ENCODE measurements at regions not wholly inside any gene's neighbourhood (a gene's known extent, or its start where the extent isn't known, plus 50 kb on each side); places are given as distances from the start of the nearest gene placed in this dataset.
"Not testable (repeated sequence)": the region's sequence is repeated elsewhere in the genome, so short reads cannot be mapped to it uniquely, and the experiment has no call there.

- H3K27me3 ChIP-seq (replicated peaks; ENCODE audit: control insufficient read depth, insufficient read depth, low read length, poor library complexity, severe bottlenecking); DNase-seq: not testable (repeated sequence)
Observed at GRCh38 chr10:22129612-22130011, 88.2 kb downstream of the EBLN1 start.

DNA sequence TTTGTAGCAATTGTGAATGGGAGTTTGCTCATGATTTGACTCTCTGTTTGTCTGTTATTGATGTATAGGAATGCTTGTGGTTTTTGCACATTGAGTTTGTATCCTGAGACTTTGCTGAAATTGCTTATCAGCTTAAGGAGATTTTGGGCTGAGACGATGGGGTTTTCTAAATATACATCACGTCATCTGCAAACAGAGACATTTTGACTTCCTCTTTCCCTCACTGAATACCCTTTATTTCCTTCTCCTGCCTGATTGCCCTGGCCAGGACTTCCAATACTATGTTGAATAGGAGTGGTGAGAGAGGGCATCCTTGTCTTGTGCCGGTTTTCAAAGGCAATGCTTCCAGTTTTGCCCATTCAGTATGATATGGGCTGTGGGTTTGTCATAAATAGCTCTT is 96.6 kb downstream of the EBLN1 start:
- H3K4me1 ChIP-seq (ENCODE audit: control insufficient read depth, insufficient read depth, low read length, poor library complexity, severe bottlenecking); H3K9me3 ChIP-seq (ENCODE audit: control insufficient read depth, low read length); H3K36me3 ChIP-seq (ENCODE audit: control insufficient read depth, insufficient read depth, low read length); H3K27ac ChIP-seq (ENCODE audit: insufficient read depth, low read length, poor library complexity, severe bottlenecking); DNase-seq; H3K4me3 ChIP-seq (ENCODE audit: insufficient read depth, low read depth, low read length, poor library complexity, severe bottlenecking); H3K27me3 ChIP-seq (replicated peaks; ENCODE audit: control insufficient read depth, insufficient read depth, low read length, poor library complexity, severe bottlenecking): not testable (repeated sequence)

More at GRCh38 chr10:22129612-22130011, 88.2 kb downstream of the EBLN1 start:
- H3K27ac ChIP-seq (ENCODE audit: insufficient read depth, low read length, poor library complexity, severe bottlenecking); H3K4me1 ChIP-seq (ENCODE audit: control insufficient read depth, insufficient read depth, low read length, poor library complexity, severe bottlenecking); H3K9me3 ChIP-seq (ENCODE audit: control insufficient read depth, low read length); H3K36me3 ChIP-seq (ENCODE audit: control insufficient read depth, insufficient read depth, low read length); H3K4me3 ChIP-seq (ENCODE audit: insufficient read depth, low read depth, low read length, poor library complexity, severe bottlenecking): not testable (repeated sequence)

DNA sequence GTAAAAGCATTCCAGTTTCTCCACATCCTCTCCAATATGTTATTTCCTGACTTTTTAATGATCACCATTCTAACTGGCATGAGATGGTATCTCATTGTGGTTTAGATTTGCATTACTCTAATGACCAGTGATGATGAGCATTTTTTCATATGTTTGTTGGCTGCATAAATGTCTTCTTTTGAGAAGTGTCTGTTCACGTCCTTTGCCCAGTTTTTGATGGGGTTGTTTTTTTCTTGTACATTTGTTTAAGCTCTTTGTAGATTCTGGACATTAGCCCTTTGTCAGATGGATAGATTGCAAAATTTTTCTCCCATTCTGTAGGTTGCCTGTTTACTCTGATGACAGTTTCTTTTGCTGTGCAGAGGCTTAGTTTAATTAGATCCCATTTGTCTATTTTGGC is 97.7 kb downstream of the EBLN1 start:
- not testable (repeated sequence) for H3K4me3 ChIP-seq (ENCODE audit: insufficient read depth, low read depth, low read length, poor library complexity, severe bottlenecking); H3K9me3 ChIP-seq (ENCODE audit: control insufficient read depth, low read length); H3K27me3 ChIP-seq (replicated peaks; ENCODE audit: control insufficient read depth, insufficient read depth, low read length, poor library complexity, severe bottlenecking); H3K36me3 ChIP-seq (ENCODE audit: control insufficient read depth, insufficient read depth, low read length); H3K27ac ChIP-seq (ENCODE audit: insufficient read depth, low read length, poor library complexity, severe bottlenecking); DNase-seq; H3K4me1 ChIP-seq (ENCODE audit: control insufficient read depth, insufficient read depth, low read length, poor library complexity, severe bottlenecking)

- not testable (repeated sequence) for DNase-seq; H3K27ac ChIP-seq (ENCODE audit: insufficient read depth, low read length, poor library complexity, severe bottlenecking); H3K9me3 ChIP-seq (ENCODE audit: control insufficient read depth, low read length); H3K4me3 ChIP-seq (ENCODE audit: insufficient read depth, low read depth, low read length, poor library complexity, severe bottlenecking); H3K36me3 ChIP-seq (ENCODE audit: control insufficient read depth, insufficient read depth, low read length); H3K27me3 ChIP-seq (replicated peaks; ENCODE audit: control insufficient read depth, insufficient read depth, low read length, poor library complexity, severe bottlenecking); H3K4me1 ChIP-seq (ENCODE audit: control insufficient read depth, insufficient read depth, low read length, poor library complexity, severe bottlenecking)
Observed at GRCh38 chr10:22119575-22119974, 98.2 kb downstream of the EBLN1 start.

DNA sequence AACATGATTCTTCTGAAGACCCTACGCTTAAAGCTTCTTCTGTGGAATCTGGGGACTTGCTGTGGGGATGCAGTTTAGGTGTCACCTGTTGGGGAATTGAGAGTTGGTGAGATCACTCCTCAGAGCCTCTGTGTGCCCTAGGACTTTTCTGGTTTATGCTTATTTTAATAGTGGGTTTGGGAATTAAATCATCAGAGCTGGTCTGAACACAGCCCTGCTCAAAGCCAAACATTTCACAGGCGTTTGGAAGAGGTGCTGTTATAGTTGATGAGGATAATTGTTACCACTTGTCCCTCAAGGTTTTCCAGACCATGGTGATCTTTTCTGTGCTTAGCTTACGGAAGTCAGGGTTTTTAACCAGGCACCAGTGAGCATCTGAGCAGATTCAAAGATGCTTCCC is 106.1 kb downstream of the EBLN1 start:
- no peaks in the 10 kb centered on the region for H3K27me3 ChIP-seq (replicated peaks; ENCODE audit: control insufficient read depth, insufficient read depth, low read length, poor library complexity, severe bottlenecking)
- no peak for DNase-seq
- H3K27ac ChIP-seq (ENCODE audit: insufficient read depth, low read length, poor library complexity, severe bottlenecking), result no peak overlapping the region
- H3K4me3 ChIP-seq (ENCODE audit: insufficient read depth, low read depth, low read length, poor library complexity, severe bottlenecking), result no peak overlapping the region
- no peaks in the 10 kb centered on the region for H3K9me3 ChIP-seq (ENCODE audit: control insufficient read depth, low read length)
- no peaks in the 10 kb centered on the region for H3K4me1 ChIP-seq (ENCODE audit: control insufficient read depth, insufficient read depth, low read length, poor library complexity, severe bottlenecking)
- no peaks in the 10 kb centered on the region for H3K36me3 ChIP-seq (ENCODE audit: control insufficient read depth, insufficient read depth, low read length)

GRCh38 chr10:22111260-22111659 is 106.6 kb downstream of the EBLN1 start:
- Histone ChIP-seq H3K4me3 (ENCODE audit: insufficient read depth, low read depth, low read length, poor library complexity, severe bottlenecking) (no peak overlapping the region), H3K9me3 (ENCODE audit: control insufficient read depth, low read length) (no peaks in the 10 kb centered on the region), H3K27me3 (replicated peaks; ENCODE audit: control insufficient read depth, insufficient read depth, low read length, poor library complexity, severe bottlenecking) (no peaks in the 10 kb centered on the region), H3K36me3 (ENCODE audit: control insufficient read depth, insufficient read depth, low read length) (no peaks in the 10 kb centered on the region), H3K4me1 (ENCODE audit: control insufficient read depth, insufficient read depth, low read length, poor library complexity, severe bottlenecking) (no peaks in the 10 kb centered on the region), H3K27ac (ENCODE audit: insufficient read depth, low read length, poor library complexity, severe bottlenecking) (no peak overlapping the region)
- no peak for DNase-seq

DNA sequence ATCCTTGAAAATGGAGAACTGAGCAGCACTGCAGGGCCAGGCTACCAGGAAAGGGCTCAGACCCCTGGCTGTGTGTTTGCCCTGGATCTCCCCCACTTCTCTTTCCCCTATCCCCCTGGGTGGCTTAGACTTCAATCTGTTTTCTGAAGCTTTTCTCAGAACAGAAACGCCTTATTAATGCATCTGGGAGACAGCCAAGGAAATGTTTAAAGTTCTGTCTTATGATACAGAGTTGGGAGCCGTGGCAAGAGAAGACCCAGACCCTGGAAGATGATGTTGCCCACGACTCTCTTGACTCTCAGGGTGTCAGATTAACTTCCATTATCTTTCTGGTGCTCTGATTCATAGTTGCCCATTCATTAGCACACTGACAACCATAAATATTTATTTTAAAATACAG is 107.1 kb downstream of the EBLN1 start:
- Histone ChIP-seq H3K9me3 (ENCODE audit: control insufficient read depth, low read length) (no peaks in the 10 kb centered on the region), H3K4me3 (ENCODE audit: insufficient read depth, low read depth, low read length, poor library complexity, severe bottlenecking) (no peak overlapping the region), H3K27me3 (replicated peaks; ENCODE audit: control insufficient read depth, insufficient read depth, low read length, poor library complexity, severe bottlenecking) (no peaks in the 10 kb centered on the region), H3K27ac (ENCODE audit: insufficient read depth, low read length, poor library complexity, severe bottlenecking) (no peak overlapping the region), H3K36me3 (ENCODE audit: control insufficient read depth, insufficient read depth, low read length) (no peaks in the 10 kb centered on the region), H3K4me1 (ENCODE audit: control insufficient read depth, insufficient read depth, low read length, poor library complexity, severe bottlenecking) (no peaks in the 10 kb centered on the region)
- DNase-seq, result no peak

- Histone ChIP-seq H3K27me3 (replicated peaks; ENCODE audit: control insufficient read depth, insufficient read depth, low read length, poor library complexity, severe bottlenecking) (no peaks in the 10 kb centered on the region), H3K4me3 (ENCODE audit: insufficient read depth, low read depth, low read length, poor library complexity, severe bottlenecking) (no peak overlapping the region), H3K4me1 (ENCODE audit: control insufficient read depth, insufficient read depth, low read length, poor library complexity, severe bottlenecking) (no peaks in the 10 kb centered on the region), H3K9me3 (ENCODE audit: control insufficient read depth, low read length) (no peaks in the 10 kb centered on the region), H3K27ac (ENCODE audit: insufficient read depth, low read length, poor library complexity, severe bottlenecking) (no peak overlapping the region), H3K36me3 (ENCODE audit: control insufficient read depth, insufficient read depth, low read length) (no peaks in the 10 kb centered on the region)
- DNase-seq, result no peak
Observed at GRCh38 chr10:22105270-22105669, 101.7 kb upstream of the DNAJC1 start.

GRCh38 chr10:22103701-22104470 is 100.4 kb upstream of the DNAJC1 start:
- H3K27ac ChIP-seq (ENCODE audit: insufficient read depth, low read length, poor library complexity, severe bottlenecking), result no peak overlapping the region
- no peaks in the 10 kb centered on the region for H3K4me1 ChIP-seq (ENCODE audit: control insufficient read depth, insufficient read depth, low read length, poor library complexity, severe bottlenecking)
- no peak overlapping the region for H3K4me3 ChIP-seq (ENCODE audit: insufficient read depth, low read depth, low read length, poor library complexity, severe bottlenecking)
- no peaks in the 10 kb centered on the region for H3K36me3 ChIP-seq (ENCODE audit: control insufficient read depth, insufficient read depth, low read length)
- DNase-seq, result no peak
- H3K9me3 ChIP-seq (ENCODE audit: control insufficient read depth, low read length), result no peaks in the 10 kb centered on the region
- no peaks in the 10 kb centered on the region for H3K27me3 ChIP-seq (replicated peaks; ENCODE audit: control insufficient read depth, insufficient read depth, low read length, poor library complexity, severe bottlenecking)

- Histone ChIP-seq H3K4me3 (ENCODE audit: insufficient read depth, low read depth, low read length, poor library complexity, severe bottlenecking) (no peak overlapping the region), H3K36me3 (ENCODE audit: control insufficient read depth, insufficient read depth, low read length) (no peaks in the 10 kb centered on the region), H3K4me1 (ENCODE audit: control insufficient read depth, insufficient read depth, low read length, poor library complexity, severe bottlenecking) (no peaks in the 10 kb centered on the region), H3K27ac (ENCODE audit: insufficient read depth, low read length, poor library complexity, severe bottlenecking) (no peak overlapping the region), H3K9me3 (ENCODE audit: control insufficient read depth, low read length) (no peaks in the 10 kb centered on the region), H3K27me3 (replicated peaks; ENCODE audit: control insufficient read depth, insufficient read depth, low read length, poor library complexity, severe bottlenecking) (no peaks in the 10 kb centered on the region)
- no peak for DNase-seq
Observed at GRCh38 chr10:22097696-22098095, 94.2 kb upstream of the DNAJC1 start.

Data from effector memory CD4-positive, alpha-beta T cell (primary cell).